Cardiac fibroblast (primary cell): ENCODE measurements at regions not wholly inside any gene's neighbourhood (a gene's known extent, or its start where the extent isn't known, plus 50 kb on each side); places are given as distances from the start of the nearest gene placed in this dataset.

Source experiments
- DNase-seq, 2 donors: peaks; one replicate each; pipeline versions ENCODE4 v3.0.0 to v3.0.0-alpha.2; 2010; ENCODE audit warnings: low read depth in 2 of 2
- H3K4me3 ChIP-seq, 2 donors: replicated peaks in 1 of 2; 1 replicate in 1 of 2; 2 replicates in 1 of 2; pipeline ENCODE4 v1.5.1; 2011; ENCODE audit warnings: low read depth in 2 of 2, low read length in 2 of 2, mild to moderate bottlenecking in 2 of 2, moderate library complexity in 1 of 2
- TF ChIP-seq, protein P1 (sequence below): IDR thresholded peaks from one replicate; pipeline ENCODE4 v1.5.1; 2011; ENCODE audit warnings: low read depth, mild to moderate bottlenecking, low read length, inconsistent platforms

DNA sequence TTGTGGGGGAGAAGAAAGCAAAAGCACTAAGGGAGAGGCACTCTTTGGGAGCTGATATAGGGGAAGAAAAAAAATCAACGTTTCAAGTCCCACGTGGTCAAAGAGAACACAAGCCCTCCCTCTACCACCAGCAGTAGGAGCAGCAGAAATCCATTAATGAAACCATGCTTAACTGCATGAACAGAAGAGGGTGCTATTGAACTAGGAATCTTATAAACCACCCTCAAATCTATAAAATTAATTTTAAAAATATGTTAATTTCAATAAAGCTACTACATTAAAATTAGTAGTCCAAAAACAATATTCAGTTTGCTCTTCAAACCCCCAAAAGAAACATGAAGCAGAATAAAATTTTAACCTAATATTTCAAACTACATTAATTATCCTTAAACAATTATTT is 147.8 kb downstream of the TMEM18 start:
- TF ChIP-seq, protein P1, sequence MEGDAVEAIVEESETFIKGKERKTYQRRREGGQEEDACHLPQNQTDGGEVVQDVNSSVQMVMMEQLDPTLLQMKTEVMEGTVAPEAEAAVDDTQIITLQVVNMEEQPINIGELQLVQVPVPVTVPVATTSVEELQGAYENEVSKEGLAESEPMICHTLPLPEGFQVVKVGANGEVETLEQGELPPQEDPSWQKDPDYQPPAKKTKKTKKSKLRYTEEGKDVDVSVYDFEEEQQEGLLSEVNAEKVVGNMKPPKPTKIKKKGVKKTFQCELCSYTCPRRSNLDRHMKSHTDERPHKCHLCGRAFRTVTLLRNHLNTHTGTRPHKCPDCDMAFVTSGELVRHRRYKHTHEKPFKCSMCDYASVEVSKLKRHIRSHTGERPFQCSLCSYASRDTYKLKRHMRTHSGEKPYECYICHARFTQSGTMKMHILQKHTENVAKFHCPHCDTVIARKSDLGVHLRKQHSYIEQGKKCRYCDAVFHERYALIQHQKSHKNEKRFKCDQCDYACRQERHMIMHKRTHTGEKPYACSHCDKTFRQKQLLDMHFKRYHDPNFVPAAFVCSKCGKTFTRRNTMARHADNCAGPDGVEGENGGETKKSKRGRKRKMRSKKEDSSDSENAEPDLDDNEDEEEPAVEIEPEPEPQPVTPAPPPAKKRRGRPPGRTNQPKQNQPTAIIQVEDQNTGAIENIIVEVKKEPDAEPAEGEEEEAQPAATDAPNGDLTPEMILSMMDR: no peak
- DNase-seq: peak; percentile 14 to 33
- no peak overlapping the region for H3K4me3 ChIP-seq

DNA sequence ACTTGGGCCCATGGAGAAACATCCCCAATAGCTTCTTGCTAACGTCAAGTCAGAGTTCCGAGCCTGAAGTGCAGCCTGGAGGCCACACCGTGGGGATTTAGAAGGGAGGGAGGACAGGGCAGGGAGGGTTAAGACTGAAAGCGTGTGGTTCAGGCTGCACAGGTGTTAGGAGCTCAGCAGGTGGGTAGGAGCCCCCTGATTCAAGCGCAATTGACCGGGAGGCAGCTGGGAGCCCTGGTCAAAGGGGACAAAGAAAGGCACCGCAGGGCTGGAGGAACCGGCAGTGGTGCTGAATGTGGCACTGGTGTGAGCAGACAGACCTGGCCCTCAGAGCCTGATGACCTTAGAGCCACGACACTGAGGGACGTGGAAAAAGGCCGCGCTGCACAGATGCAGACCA is 149.6 kb downstream of the TMEM18 start:
- H3K4me3 ChIP-seq: no peak overlapping the region
- DNase-seq: no peak
- TF ChIP-seq, protein P1: no peak

DNA sequence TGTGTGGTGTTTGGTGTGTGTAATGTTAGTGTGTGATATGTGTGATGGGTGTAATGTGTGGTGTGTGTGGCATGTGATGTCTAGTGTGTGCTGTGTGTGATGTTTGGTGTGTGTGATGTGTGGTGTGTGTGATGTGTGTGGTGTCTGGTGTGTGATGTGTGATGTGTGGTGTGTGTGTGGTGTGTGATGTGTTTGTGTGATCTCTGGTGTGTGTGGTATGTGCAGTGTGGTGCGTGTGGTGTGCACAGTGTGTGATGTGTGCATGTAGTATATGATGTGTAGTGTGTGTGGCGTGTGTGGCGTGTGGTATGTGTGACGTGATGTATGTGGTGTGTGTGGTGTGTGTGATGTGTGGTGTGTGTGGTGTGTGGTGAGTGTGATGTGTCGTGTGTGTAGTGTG is 150.3 kb downstream of the TMEM18 start:
- TF ChIP-seq, protein P1: no peak
- no peak for DNase-seq
- no peak overlapping the region for H3K4me3 ChIP-seq

- DNase-seq: no peak
- TF ChIP-seq, protein P1: no peak
- no peak overlapping the region for H3K4me3 ChIP-seq
Observed at GRCh38 chr2:525611-526010, 151.6 kb downstream of the TMEM18 start.

DNA sequence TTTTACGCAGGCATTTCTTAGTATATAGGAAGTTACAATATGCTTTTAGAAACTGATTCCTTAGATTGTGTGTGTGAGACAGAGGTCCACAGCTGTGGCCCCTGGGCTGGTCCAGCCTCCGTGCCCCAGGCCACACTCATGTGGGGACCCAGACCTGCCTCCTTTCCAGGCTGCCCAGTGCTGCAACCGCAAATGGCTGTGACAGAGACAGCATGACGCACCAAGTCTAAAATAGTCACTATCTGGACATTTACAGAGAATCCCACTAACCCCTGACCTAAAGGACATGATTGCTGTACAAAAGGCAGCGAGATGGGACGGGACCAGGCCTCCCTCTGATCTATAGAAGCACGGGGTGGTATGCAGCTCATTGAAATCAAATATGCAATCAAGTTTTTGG is 152.2 kb downstream of the TMEM18 start:
- no peak overlapping the region for H3K4me3 ChIP-seq
- TF ChIP-seq, protein P1: no peak
- DNase-seq: no peak

DNA sequence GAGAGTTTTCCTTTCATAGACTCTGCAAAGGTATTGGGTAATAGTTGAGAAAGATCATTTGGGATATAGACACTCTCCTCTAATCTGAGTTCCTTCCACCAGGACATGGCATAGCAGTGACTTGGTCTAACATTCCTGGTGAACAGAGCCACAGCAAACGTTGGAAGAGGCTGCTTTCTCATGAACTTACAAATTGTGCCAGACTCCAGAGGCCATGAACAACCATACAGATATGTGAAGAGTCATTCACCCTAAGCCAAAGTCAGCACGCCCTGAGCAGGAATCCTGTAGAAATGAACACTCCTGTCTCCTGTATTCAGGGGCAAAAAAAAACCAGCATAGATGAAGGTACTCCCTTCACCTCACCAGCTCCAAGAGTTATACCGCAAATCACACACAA is 152.8 kb downstream of the TMEM18 start:
- TF ChIP-seq, protein P1: no peak
- no peak overlapping the region for H3K4me3 ChIP-seq
- DNase-seq: peak in 1 of 2 donors; percentile 5

DNA sequence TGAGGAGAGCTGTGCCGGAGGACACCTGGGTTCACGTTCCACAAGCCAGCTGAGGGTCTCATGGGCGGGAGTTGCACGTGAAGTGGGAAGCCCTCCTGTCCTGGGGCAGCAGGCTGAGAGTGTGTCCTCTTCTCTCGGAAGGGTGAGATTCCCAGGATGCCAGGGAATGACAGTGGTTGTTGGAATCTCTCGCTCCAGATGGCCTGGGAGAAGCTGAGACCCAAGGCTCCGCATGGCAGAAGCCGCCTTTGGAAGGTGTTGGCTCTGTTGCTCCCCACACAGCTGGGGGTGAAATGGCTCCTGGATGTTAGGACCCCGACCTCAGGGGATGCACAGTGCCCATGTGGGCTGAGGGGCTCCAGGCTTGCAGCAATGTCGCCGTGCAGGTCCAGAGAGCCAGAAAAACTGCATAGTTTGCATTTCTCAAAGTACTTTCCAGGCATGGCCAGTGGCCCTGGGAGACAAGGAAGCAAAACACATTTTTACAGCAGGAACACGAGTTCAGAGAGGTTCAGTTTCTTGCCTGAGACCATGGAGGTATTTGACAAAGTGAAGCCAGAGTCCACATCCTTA is 153.4 kb downstream of the TMEM18 start:
- H3K4me3 ChIP-seq: no peak overlapping the region
- TF ChIP-seq, protein P1: no peak
- DNase-seq: no peak
